SK-N-SH treated with all-trans-retinoic acid at 6 μM for 48 hours (cell line): ENCODE measurements at regions not wholly inside any gene's neighbourhood (a gene's known extent, or its start where the extent isn't known, plus 50 kb on each side); places are given as distances from the start of the nearest gene placed in this dataset.

Experiments
- ISL1 ChIP-seq: fragments of 250-450 bp; sonication (Bioruptor Pico); IDR thresholded peaks from 2 replicates; pipeline ENCODE4 v2.1.2; 2022; ENCODE audit warnings: mild to moderate bottlenecking, moderate library complexity
- PPARA ChIP-seq: fragments of 250-450 bp; sonication (Bioruptor Pico); IDR thresholded peaks from 2 replicates; pipeline ENCODE4 v1.5.0; 2020; ENCODE audit warnings: mild to moderate bottlenecking, borderline replicate concordance
- RARB ChIP-seq: fragments of 250-450 bp; sonication (Bioruptor Pico); IDR thresholded peaks from 2 replicates; pipeline ENCODE4 v1.8.0; 2021; ENCODE audit warnings: mild to moderate bottlenecking, moderate library complexity
- ZNF70 ChIP-seq: fragments of 450-650 bp; formaldehyde crosslinking; IDR thresholded peaks from 2 replicates; pipeline ENCODE4 v1.5.0; 2020; ENCODE audit warnings: mild to moderate bottlenecking, moderate library complexity
- TF ChIP-seq, protein P1 (sequence below): fragments of 250-450 bp; sonication (Bioruptor Pico); IDR thresholded peaks from 2 replicates; pipeline ENCODE4 v1.8.0; 2020; ENCODE audit warnings: mild to moderate bottlenecking, moderate library complexity, borderline replicate concordance
- TF ChIP-seq, protein P2 (sequence below): fragments of 250-450 bp; sonication (Bioruptor Pico); IDR thresholded peaks from 2 replicates; pipeline ENCODE4 v1.5.1; 2021; ENCODE audit warnings: mild to moderate bottlenecking, moderate library complexity

DNA sequence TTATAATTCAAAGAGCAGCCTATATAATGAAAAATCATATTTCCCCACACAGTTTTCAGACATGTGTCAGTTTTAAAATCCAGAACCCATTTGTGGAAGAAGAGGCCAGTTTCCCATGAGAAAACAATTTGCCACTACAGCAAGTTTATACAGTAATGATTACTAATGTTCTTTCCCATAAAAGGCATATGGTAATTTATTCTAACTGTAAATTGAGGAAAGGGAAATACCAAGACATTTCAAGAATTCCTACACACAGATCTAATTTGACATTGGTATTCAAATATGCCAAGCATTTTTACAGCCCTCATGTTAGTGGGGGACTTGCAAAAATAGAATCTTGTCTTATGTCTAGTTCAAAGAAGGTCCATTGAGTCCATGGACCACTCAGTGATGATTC is 1368.6 kb downstream of the FSTL5 start:
- TF ChIP-seq PPARA (CRISPR knock-in tag) (no peak), ISL1 (CRISPR knock-in tag) (no peak), RARB (CRISPR knock-in tag) (no peak), ZNF70 (CRISPR knock-in tag) (no peak)
- TF ChIP-seq, protein P1, sequence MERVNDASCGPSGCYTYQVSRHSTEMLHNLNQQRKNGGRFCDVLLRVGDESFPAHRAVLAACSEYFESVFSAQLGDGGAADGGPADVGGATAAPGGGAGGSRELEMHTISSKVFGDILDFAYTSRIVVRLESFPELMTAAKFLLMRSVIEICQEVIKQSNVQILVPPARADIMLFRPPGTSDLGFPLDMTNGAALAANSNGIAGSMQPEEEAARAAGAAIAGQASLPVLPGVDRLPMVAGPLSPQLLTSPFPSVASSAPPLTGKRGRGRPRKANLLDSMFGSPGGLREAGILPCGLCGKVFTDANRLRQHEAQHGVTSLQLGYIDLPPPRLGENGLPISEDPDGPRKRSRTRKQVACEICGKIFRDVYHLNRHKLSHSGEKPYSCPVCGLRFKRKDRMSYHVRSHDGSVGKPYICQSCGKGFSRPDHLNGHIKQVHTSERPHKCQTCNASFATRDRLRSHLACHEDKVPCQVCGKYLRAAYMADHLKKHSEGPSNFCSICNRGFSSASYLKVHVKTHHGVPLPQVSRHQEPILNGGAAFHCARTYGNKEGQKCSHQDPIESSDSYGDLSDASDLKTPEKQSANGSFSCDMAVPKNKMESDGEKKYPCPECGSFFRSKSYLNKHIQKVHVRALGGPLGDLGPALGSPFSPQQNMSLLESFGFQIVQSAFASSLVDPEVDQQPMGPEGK (CRISPR knock-in tag) = no peak
- TF ChIP-seq, protein P2, sequence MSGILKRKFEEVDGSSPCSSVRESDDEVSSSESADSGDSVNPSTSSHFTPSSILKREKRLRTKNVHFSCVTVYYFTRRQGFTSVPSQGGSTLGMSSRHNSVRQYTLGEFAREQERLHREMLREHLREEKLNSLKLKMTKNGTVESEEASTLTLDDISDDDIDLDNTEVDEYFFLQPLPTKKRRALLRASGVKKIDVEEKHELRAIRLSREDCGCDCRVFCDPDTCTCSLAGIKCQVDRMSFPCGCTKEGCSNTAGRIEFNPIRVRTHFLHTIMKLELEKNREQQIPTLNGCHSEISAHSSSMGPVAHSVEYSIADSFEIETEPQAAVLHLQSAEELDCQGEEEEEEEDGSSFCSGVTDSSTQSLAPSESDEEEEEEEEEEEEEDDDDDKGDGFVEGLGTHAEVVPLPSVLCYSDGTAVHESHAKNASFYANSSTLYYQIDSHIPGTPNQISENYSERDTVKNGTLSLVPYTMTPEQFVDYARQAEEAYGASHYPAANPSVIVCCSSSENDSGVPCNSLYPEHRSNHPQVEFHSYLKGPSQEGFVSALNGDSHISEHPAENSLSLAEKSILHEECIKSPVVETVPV (CRISPR knock-in tag) = no peak
